ENCODE measurements at regions not wholly inside any gene's neighbourhood (a gene's known extent, or its start where the extent isn't known, plus 50 kb on each side); places are given as distances from the start of the nearest gene placed in this dataset.

DNA sequence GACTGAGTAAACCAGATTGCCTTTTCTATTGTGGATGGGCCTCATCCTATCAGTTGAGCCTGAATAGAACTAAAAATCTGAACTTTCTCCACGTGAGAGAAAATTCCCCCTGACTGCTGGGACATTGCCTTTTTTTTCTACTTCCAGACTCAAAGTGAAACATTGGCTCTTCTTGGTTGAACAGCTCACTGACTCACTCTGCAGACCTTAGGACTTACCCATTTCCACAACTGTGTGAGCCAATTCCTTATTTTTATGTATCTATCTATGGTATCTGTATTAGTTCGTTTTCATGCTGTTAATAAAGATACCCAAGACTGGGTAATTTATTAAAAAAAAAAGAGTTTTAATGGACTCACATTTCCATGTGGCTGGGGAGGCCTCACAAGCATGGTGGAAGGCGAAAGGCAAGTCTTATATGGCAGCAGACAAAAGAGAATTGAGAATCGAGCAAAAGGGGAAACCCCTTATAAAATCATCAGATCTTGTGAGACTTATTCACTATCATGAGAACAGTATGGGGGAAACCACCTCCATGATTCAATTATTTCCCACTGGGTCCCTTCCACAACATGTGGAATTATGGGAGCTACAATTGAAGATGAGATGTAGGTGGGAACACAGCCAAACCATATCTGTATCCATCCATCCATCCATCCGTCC lies 306.7 kb upstream of the SLC24A2 start:
- DNase-seq (ENCODE audit: low read depth), result no peak
- TF ChIP-seq MYC (IDR thresholded peaks at IDR 0.05; ENCODE audit: low read depth, low read length), result no peak
- TF ChIP-seq, protein P1, sequence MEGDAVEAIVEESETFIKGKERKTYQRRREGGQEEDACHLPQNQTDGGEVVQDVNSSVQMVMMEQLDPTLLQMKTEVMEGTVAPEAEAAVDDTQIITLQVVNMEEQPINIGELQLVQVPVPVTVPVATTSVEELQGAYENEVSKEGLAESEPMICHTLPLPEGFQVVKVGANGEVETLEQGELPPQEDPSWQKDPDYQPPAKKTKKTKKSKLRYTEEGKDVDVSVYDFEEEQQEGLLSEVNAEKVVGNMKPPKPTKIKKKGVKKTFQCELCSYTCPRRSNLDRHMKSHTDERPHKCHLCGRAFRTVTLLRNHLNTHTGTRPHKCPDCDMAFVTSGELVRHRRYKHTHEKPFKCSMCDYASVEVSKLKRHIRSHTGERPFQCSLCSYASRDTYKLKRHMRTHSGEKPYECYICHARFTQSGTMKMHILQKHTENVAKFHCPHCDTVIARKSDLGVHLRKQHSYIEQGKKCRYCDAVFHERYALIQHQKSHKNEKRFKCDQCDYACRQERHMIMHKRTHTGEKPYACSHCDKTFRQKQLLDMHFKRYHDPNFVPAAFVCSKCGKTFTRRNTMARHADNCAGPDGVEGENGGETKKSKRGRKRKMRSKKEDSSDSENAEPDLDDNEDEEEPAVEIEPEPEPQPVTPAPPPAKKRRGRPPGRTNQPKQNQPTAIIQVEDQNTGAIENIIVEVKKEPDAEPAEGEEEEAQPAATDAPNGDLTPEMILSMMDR (IDR thresholded peaks at IDR 0.05; ENCODE audit: low read depth, low read length), result no peak
- TF ChIP-seq POLR2A (IDR thresholded peaks at IDR 0.05; ENCODE audit: extremely low read depth, insufficient read length), result no peak
- TF ChIP-seq, protein P2, sequence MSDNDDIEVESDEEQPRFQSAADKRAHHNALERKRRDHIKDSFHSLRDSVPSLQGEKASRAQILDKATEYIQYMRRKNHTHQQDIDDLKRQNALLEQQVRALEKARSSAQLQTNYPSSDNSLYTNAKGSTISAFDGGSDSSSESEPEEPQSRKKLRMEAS (IDR thresholded peaks at IDR 0.05; ENCODE audit: low read depth, low read length), result no peak
- no peak overlapping the region for H3K4me3 ChIP-seq (ENCODE audit: low read depth, low read length)

DNA sequence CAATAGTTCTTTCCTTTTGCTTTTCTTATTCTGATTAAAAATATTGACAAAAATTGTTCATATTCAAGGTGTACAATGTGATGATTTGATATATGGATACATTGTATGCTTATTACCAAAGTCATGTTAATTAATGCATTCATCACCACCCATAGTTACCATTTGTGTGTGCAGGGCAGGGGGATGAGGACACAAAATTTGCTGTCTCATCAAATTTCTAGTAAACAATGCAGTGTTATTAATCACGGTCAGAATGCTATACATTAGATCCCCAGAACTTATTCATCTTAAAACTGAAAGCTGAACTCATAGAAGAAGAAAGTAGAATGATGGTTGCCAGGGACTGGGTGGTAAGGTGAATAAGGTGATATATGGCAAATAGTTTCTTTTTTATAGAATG lies 303.7 kb upstream of the SLC24A2 start:
- TF ChIP-seq, protein P1 (IDR thresholded peaks at IDR 0.05; ENCODE audit: low read depth, low read length), result no peak
- TF ChIP-seq, protein P2 (IDR thresholded peaks at IDR 0.05; ENCODE audit: low read depth, low read length), result no peak
- no peak for TF ChIP-seq MYC (IDR thresholded peaks at IDR 0.05; ENCODE audit: low read depth, low read length)
- TF ChIP-seq POLR2A (IDR thresholded peaks at IDR 0.05; ENCODE audit: extremely low read depth, insufficient read length), result no peak
- no peak overlapping the region for H3K4me3 ChIP-seq (ENCODE audit: low read depth, low read length)
- no peak for DNase-seq (ENCODE audit: low read depth)

DNA sequence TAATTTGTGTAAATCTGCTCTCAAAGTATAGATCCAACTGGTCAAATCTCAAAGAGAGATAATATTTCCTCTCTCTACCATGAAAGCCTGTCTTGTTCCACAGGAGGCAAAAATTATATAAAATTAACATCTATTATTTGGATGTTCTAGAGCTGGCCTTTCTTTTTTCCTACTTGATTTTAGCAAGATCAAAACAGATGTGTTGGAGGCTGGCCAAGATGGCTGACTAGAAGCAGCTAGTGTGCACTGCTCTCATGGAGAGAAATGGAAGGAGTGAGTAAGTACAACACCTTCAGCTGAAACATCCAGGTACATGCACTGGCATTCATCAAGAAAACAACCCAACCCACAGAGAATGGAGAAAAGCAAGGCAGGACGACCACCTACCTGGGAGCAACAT lies 298.6 kb upstream of the SLC24A2 start:
- H3K4me3 ChIP-seq (ENCODE audit: low read depth, low read length), result no peak overlapping the region
- TF ChIP-seq, protein P2 (IDR thresholded peaks at IDR 0.05; ENCODE audit: low read depth, low read length), result no peak
- TF ChIP-seq MYC (IDR thresholded peaks at IDR 0.05; ENCODE audit: low read depth, low read length) (no peak), POLR2A (IDR thresholded peaks at IDR 0.05; ENCODE audit: extremely low read depth, insufficient read length) (no peak)
- DNase-seq (ENCODE audit: low read depth), result no peak

DNA sequence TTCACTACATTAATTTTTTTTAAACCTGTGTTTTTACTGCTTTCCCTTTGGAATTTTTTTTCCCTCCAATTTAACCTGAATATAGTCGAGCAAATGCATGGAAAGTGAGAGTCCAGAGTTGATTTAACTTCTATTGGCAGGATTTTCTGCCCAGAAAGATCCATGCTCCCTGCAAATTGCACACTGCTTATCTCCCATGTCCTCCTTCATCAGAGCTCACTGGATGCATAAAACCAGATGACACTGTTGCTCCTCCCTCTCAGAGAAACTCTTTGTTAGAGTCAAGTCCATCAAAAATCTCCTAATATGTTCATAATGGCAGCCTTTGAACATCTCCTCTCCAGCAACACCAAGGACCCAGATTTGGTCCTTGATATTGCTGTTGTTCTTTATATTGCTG lies 297.0 kb upstream of the SLC24A2 start:
- H3K4me3 ChIP-seq (ENCODE audit: low read depth, low read length), result no peak overlapping the region
- TF ChIP-seq MYC (IDR thresholded peaks at IDR 0.05; ENCODE audit: low read depth, low read length), result no peak
- TF ChIP-seq, protein P2 (IDR thresholded peaks at IDR 0.05; ENCODE audit: low read depth, low read length), result no peak
- TF ChIP-seq, protein P1 (IDR thresholded peaks at IDR 0.05; ENCODE audit: low read depth, low read length), result no peak
- TF ChIP-seq POLR2A (IDR thresholded peaks at IDR 0.05; ENCODE audit: extremely low read depth, insufficient read length), result no peak
- no peak for DNase-seq (ENCODE audit: low read depth)

DNA sequence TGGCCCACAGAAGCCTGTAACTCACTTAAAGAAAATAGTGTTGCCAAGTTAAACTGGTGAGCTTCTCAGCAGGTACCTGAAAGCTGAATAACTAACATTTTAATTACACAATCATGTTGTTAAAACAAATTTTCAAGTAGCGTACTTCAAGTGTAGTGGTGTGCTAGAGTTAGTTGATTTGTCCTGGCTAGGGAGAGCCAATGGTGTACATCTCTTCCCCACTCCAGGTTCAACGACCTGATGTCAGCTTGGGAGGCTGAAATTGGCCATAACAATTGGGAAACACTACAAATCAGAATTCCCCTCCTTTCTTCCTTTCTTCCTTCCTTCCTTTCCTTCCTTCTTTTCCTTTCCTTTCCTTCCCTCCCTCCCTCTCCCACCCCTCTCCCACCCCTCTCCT lies 295.3 kb upstream of the SLC24A2 start:
- H3K4me3 ChIP-seq (ENCODE audit: low read depth, low read length), result no peak overlapping the region
- DNase-seq (ENCODE audit: low read depth), result no peak
- no peak for TF ChIP-seq MYC (IDR thresholded peaks at IDR 0.05; ENCODE audit: low read depth, low read length)
- TF ChIP-seq, protein P1 (IDR thresholded peaks at IDR 0.05; ENCODE audit: low read depth, low read length), result no peak
- TF ChIP-seq, protein P2 (IDR thresholded peaks at IDR 0.05; ENCODE audit: low read depth, low read length), result no peak
- TF ChIP-seq POLR2A (IDR thresholded peaks at IDR 0.05; ENCODE audit: extremely low read depth, insufficient read length), result no peak

DNA sequence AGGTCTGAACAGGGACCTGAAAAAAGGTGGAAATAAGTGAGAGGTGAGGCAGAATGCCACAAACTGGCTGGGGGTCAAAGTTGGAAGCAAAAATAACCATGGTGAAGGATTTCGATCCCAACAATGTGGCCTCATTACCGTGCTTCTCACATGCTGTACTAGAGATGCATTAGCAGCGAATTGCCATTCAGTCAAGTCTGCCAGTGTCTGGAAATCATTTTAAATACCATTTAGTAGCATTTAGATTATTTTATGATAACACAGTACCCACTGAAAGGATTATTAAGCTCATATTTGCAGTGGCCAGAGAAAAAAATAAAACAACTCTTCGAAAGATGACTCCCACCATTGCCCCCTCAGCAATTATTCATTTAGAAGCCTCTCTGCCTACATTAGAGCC lies 294.6 kb upstream of the SLC24A2 start:
- TF ChIP-seq MYC (IDR thresholded peaks at IDR 0.05; ENCODE audit: low read depth, low read length) (no peak), POLR2A (IDR thresholded peaks at IDR 0.05; ENCODE audit: extremely low read depth, insufficient read length) (no peak)
- TF ChIP-seq, protein P2 (IDR thresholded peaks at IDR 0.05; ENCODE audit: low read depth, low read length), result no peak
- TF ChIP-seq, protein P1 (IDR thresholded peaks at IDR 0.05; ENCODE audit: low read depth, low read length), result no peak
- DNase-seq (ENCODE audit: low read depth), result no peak
- no peak overlapping the region for H3K4me3 ChIP-seq (ENCODE audit: low read depth, low read length)
